ENCODE measurements at regions not wholly inside any gene's neighbourhood (a gene's known extent, or its start where the extent isn't known, plus 50 kb on each side); places are given as distances from the start of the nearest gene placed in this dataset.

- TF ChIP-seq BHLHE40 (IDR thresholded peaks at IDR 0.05; ENCODE audit: borderline replicate concordance in 1 of 2, low read depth in 2 of 2, low read length in 1 of 2) (peak in 1 of 2 experiments; percentile 21; a peak in 1 of 4 replicates), SUPT20H (IDR thresholded peaks at IDR 0.05; ENCODE audit: borderline replicate concordance, control insufficient read depth, low read depth, low read length) (no peak), ZNF274 (IDR thresholded peaks at IDR 0.05; ENCODE audit: insufficient read depth, insufficient read length) (no peak), GATAD2B (conservative IDR thresholded peaks at IDR 0.05; ENCODE audit: low read depth) (0 out of 2 replicates have a peak, but pooled peaks have one; percentile 42), CHD4 (IDR thresholded peaks at IDR 0.05) (no peak), ZNF384 (IDR thresholded peaks at IDR 0.05; ENCODE audit: borderline replicate concordance, low read depth, low read length) (no peak), ZNF217 (IDR thresholded peaks at IDR 0.05) (no peak), NFYA (IDR thresholded peaks at IDR 0.05; ENCODE audit: borderline replicate concordance, low read depth, low read length) (no peak), SMC3 (IDR thresholded peaks at IDR 0.05; ENCODE audit: borderline replicate concordance, low read length) (peak; percentile 93), ATF7 (IDR thresholded peaks at IDR 0.05; ENCODE audit: low read depth) (no peak), REST (IDR thresholded peaks at IDR 0.05; ENCODE audit: low read depth, low read length) (no peak), STAT1 (conservative IDR thresholded peaks at IDR 0.05) (0 out of 2 replicates have a peak, but pooled peaks have one; percentile 53), RBBP5 (conservative IDR thresholded peaks at IDR 0.05) (no peak)
- TF ChIP-seq, protein P1, sequence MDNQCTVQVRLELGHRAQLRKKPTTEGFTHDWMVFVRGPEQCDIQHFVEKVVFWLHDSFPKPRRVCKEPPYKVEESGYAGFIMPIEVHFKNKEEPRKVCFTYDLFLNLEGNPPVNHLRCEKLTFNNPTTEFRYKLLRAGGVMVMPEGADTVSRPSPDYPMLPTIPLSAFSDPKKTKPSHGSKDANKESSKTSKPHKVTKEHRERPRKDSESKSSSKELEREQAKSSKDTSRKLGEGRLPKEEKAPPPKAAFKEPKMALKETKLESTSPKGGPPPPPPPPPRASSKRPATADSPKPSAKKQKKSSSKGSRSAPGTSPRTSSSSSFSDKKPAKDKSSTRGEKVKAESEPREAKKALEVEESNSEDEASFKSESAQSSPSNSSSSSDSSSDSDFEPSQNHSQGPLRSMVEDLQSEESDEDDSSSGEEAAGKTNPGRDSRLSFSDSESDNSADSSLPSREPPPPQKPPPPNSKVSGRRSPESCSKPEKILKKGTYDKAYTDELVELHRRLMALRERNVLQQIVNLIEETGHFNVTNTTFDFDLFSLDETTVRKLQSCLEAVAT (IDR thresholded peaks at IDR 0.05), result peak; percentile 68; the same call in 1 of the 2 replicates
Observed at GRCh38 chr1:168439456-168440375, 104.1 kb downstream of the XCL2 start (continued).

Data from GM12878 (cell line).